ENCODE measurements at regions not wholly inside any gene's neighbourhood (a gene's known extent, or its start where the extent isn't known, plus 50 kb on each side); places are given as distances from the start of the nearest gene placed in this dataset.

GRCh38 chr2:10245661-10246060 lies 57.0 kb upstream of the HPCAL1 start:
- H3K36me3 ChIP-seq (ENCODE audit: control insufficient read depth in 4 of 4, insufficient read depth in 3 of 4, low read depth in 1 of 4, low read length in 3 of 4) = no peaks in the 10 kb centered on the region
- no peaks in the 10 kb centered on the region for H3K4me1 ChIP-seq (ENCODE audit: control insufficient read depth in 4 of 4, insufficient read depth in 4 of 4, low read length in 3 of 4)
- H3K27ac ChIP-seq (ENCODE audit: low read depth in 1 of 2, low read length in 2 of 2) = no peak overlapping the region
- no peaks in the 10 kb centered on the region for H3K27me3 ChIP-seq (ENCODE audit: control insufficient read depth in 4 of 4, insufficient read depth in 4 of 4, low read length in 3 of 4)
- WGBS = 93% methylated on average over 11 of the region's 11 CpGs
- H3K9me3 ChIP-seq (ENCODE audit: control insufficient read depth in 4 of 4, low read length in 3 of 4) = peaks cover 0 to 6% (median 0%) of the 10 kb centered on the region in 4 donors
- H3K9ac ChIP-seq (ENCODE audit: low read depth in 1 of 2, low read length in 2 of 2) = no peak overlapping the region
- DNase-seq (ENCODE audit: low spot score) = no peak
- H3K4me3 ChIP-seq (ENCODE audit: low read depth in 1 of 3, low read length in 3 of 3) = no peak overlapping the region
- no peak for TF ChIP-seq RXRA (IDR thresholded peaks at IDR 0.05)
- no peak for TF ChIP-seq GABPA (IDR thresholded peaks at IDR 0.05 in 1 of 2, conservative IDR thresholded peaks at IDR 0.05 in 1 of 2)
- TF ChIP-seq SP1 (IDR thresholded peaks at IDR 0.05) = no peak
- TF ChIP-seq TAF1 (conservative IDR thresholded peaks at IDR 0.05) = no peak
- no peak for TF ChIP-seq FOXA1 (IDR thresholded peaks at IDR 0.05)
- TF ChIP-seq, protein P1, sequence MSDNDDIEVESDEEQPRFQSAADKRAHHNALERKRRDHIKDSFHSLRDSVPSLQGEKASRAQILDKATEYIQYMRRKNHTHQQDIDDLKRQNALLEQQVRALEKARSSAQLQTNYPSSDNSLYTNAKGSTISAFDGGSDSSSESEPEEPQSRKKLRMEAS (IDR thresholded peaks at IDR 0.05) = no peak
- no peak for TF ChIP-seq FOXA2 (IDR thresholded peaks at IDR 0.05)
- TF ChIP-seq, protein P2, sequence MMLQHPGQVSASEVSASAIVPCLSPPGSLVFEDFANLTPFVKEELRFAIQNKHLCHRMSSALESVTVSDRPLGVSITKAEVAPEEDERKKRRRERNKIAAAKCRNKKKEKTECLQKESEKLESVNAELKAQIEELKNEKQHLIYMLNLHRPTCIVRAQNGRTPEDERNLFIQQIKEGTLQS (IDR thresholded peaks at IDR 0.05) = no peak
- TF ChIP-seq YY1 (IDR thresholded peaks at IDR 0.05) = no peak
- no peak for TF ChIP-seq CTCF (IDR thresholded peaks at IDR 0.05; ENCODE audit: low read depth, low read length, missing input control)
- no peak for TF ChIP-seq JUND (IDR thresholded peaks at IDR 0.05)
- TF ChIP-seq EGR1 (IDR thresholded peaks at IDR 0.05; ENCODE audit: low read depth in 2 of 2) = no peak
- TF ChIP-seq, protein P3, sequence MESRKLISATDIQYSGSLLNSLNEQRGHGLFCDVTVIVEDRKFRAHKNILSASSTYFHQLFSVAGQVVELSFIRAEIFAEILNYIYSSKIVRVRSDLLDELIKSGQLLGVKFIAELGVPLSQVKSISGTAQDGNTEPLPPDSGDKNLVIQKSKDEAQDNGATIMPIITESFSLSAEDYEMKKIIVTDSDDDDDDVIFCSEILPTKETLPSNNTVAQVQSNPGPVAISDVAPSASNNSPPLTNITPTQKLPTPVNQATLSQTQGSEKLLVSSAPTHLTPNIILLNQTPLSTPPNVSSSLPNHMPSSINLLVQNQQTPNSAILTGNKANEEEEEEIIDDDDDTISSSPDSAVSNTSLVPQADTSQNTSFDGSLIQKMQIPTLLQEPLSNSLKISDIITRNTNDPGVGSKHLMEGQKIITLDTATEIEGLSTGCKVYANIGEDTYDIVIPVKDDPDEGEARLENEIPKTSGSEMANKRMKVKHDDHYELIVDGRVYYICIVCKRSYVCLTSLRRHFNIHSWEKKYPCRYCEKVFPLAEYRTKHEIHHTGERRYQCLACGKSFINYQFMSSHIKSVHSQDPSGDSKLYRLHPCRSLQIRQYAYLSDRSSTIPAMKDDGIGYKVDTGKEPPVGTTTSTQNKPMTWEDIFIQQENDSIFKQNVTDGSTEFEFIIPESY (IDR thresholded peaks at IDR 0.05) = no peak
- no peak for TF ChIP-seq RAD21 (IDR thresholded peaks at IDR 0.05)
- TF ChIP-seq, protein P4, sequence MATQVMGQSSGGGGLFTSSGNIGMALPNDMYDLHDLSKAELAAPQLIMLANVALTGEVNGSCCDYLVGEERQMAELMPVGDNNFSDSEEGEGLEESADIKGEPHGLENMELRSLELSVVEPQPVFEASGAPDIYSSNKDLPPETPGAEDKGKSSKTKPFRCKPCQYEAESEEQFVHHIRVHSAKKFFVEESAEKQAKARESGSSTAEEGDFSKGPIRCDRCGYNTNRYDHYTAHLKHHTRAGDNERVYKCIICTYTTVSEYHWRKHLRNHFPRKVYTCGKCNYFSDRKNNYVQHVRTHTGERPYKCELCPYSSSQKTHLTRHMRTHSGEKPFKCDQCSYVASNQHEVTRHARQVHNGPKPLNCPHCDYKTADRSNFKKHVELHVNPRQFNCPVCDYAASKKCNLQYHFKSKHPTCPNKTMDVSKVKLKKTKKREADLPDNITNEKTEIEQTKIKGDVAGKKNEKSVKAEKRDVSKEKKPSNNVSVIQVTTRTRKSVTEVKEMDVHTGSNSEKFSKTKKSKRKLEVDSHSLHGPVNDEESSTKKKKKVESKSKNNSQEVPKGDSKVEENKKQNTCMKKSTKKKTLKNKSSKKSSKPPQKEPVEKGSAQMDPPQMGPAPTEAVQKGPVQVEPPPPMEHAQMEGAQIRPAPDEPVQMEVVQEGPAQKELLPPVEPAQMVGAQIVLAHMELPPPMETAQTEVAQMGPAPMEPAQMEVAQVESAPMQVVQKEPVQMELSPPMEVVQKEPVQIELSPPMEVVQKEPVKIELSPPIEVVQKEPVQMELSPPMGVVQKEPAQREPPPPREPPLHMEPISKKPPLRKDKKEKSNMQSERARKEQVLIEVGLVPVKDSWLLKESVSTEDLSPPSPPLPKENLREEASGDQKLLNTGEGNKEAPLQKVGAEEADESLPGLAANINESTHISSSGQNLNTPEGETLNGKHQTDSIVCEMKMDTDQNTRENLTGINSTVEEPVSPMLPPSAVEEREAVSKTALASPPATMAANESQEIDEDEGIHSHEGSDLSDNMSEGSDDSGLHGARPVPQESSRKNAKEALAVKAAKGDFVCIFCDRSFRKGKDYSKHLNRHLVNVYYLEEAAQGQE (IDR thresholded peaks at IDR 0.05) = no peak

DNA sequence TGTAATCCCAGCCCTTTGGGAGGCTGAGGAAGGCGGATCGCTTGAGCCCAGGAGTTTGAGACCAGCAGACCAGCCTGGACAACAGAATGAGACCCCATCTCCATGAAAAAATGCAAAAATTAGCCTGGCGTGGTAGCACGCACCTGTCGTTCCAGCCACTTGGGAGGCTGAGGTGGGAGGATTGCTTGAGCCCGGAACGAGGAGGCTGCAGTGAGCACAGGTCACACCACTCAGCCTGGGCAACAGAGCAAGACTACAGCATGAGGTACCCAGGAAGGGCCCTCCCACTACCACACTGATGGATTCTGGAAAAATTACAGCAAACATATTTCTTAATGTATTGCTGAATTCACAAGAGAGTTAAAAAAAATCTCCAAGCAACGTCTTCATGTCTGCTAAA lies 56.3 kb upstream of the HPCAL1 start:
- TF ChIP-seq, protein P2 (IDR thresholded peaks at IDR 0.05) = no peak
- TF ChIP-seq, protein P3 (IDR thresholded peaks at IDR 0.05) = no peak
- TF ChIP-seq RXRA (IDR thresholded peaks at IDR 0.05) (no peak), EGR1 (IDR thresholded peaks at IDR 0.05; ENCODE audit: low read depth in 2 of 2) (no peak), YY1 (IDR thresholded peaks at IDR 0.05) (no peak), RAD21 (IDR thresholded peaks at IDR 0.05) (no peak), FOXA2 (IDR thresholded peaks at IDR 0.05) (no peak), FOXA1 (IDR thresholded peaks at IDR 0.05) (no peak), NR2F2 (IDR thresholded peaks at IDR 0.05) (no peak)
- TF ChIP-seq, protein P1 (IDR thresholded peaks at IDR 0.05) = no peak
- TF ChIP-seq, protein P4 (IDR thresholded peaks at IDR 0.05) = no peak
- Histone ChIP-seq H3K4me3 (ENCODE audit: low read depth in 1 of 3, low read length in 3 of 3) (no peak overlapping the region), H3K9ac (ENCODE audit: low read depth in 1 of 2, low read length in 2 of 2) (no peak overlapping the region), H3K4me1 (ENCODE audit: control insufficient read depth in 4 of 4, insufficient read depth in 4 of 4, low read length in 3 of 4) (no peaks in the 10 kb centered on the region), H3K9me3 (ENCODE audit: control insufficient read depth in 4 of 4, low read length in 3 of 4) (peaks cover 0 to 6% (median 0%) of the 10 kb centered on the region in 4 donors), H3K36me3 (ENCODE audit: control insufficient read depth in 4 of 4, insufficient read depth in 3 of 4, low read depth in 1 of 4, low read length in 3 of 4) (no peaks in the 10 kb centered on the region), H3K27me3 (ENCODE audit: control insufficient read depth in 4 of 4, insufficient read depth in 4 of 4, low read length in 3 of 4) (no peaks in the 10 kb centered on the region), H3K27ac (ENCODE audit: low read depth in 1 of 2, low read length in 2 of 2) (no peak overlapping the region)
- WGBS = 90% methylated on average over 8 of the region's 8 CpGs
- no peak for DNase-seq (ENCODE audit: low spot score)

Measured in liver (tissue), 8 donors.